HFF-Myc (cell line): ENCODE measurements at regions not wholly inside any gene's neighbourhood (a gene's known extent, or its start where the extent isn't known, plus 50 kb on each side); places are given as distances from the start of the nearest gene placed in this dataset.

ENCODE experiments used
- DNase-seq: peaks from one replicate; pipeline ENCODE4 v3.0.0-alpha.2; 2011; ENCODE audit warnings: low read depth; ENCODE audit errors: extremely low read depth
- H3K4me3 ChIP-seq: replicated peaks from 2 replicates; pipeline ENCODE4 v1.5.1; 2011; ENCODE audit warnings: low read depth, mild to moderate bottlenecking, control low read depth, low read length
- CTCF ChIP-seq: IDR thresholded peaks from 2 replicates; pipeline ENCODE4 v1.5.1; 2012; ENCODE audit warnings: mild to moderate bottlenecking, low read depth, low read length, control low read depth; ENCODE audit errors: missing control alignments

DNA sequence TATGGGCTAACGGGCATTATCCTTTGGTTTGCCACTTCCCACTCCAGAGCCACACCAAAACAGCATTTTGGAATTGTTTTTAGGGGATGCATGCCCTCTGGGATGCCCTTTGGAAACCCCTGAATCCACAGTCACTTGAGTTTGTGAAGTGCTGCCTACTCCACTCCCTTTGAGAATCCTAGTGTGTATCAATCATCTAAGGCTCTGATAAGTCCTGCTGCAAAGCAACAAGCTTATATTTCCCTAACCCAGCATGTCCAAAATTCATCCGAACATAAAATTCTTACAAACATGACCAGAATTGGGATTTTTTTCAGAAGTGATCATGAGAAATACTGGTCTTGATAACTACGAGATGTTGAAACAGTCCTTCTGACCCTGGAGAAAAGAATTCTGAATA lies 387.9 kb downstream of the MN1 start:
- TF ChIP-seq CTCF, result no peak
- DNase-seq, result no peak
- H3K4me3 ChIP-seq, result no peak overlapping the region

GRCh38 chr22:27416511-27417420 lies 384.8 kb downstream of the MN1 start:
- DNase-seq, result peak; percentile 69
- TF ChIP-seq CTCF, result no peak
- no peak overlapping the region for H3K4me3 ChIP-seq

- TF ChIP-seq CTCF, result no peak
- no peak overlapping the region for H3K4me3 ChIP-seq
- no peak for DNase-seq
These were observed 384.1 kb downstream of the MN1 start for GRCh38 chr22:27417421-27417814.

DNA sequence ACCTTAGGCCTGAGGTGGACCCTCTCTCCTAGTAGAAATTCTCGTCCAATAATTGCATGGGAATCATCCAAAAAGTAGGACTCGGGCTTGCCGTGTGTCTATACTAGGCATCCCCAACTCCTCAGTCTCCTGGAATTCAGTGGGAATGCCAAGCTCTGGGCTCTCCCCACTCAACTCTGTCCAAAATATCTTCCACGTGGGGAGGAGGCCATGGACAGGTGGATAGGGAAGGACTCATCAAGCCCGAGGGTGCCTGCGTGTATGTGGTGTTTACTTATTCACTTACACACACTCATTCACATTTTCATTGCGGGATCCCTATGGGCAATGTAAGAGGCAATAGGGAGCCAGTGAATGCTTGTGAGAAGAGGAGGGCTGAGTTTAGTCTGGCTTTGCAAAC lies 383.3 kb downstream of the MN1 start:
- H3K4me3 ChIP-seq, result no peak overlapping the region
- TF ChIP-seq CTCF, result no peak
- DNase-seq, result no peak

- DNase-seq, result no peak
- no peak for TF ChIP-seq CTCF
These were observed 382.1 kb downstream of the MN1 start for GRCh38 chr22:27419473-27419872.

GRCh38 chr22:27420195-27420816 lies 381.2 kb downstream of the MN1 start:
- no peak for TF ChIP-seq CTCF
- no peak for DNase-seq
- H3K4me3 ChIP-seq, result no peak overlapping the region

More at GRCh38 chr22:27419473-27419872, 382.1 kb downstream of the MN1 start:
- no peak overlapping the region for H3K4me3 ChIP-seq
